ENCODE measurements at regions not wholly inside any gene's neighbourhood (a gene's known extent, or its start where the extent isn't known, plus 50 kb on each side); places are given as distances from the start of the nearest gene placed in this dataset.

DNA sequence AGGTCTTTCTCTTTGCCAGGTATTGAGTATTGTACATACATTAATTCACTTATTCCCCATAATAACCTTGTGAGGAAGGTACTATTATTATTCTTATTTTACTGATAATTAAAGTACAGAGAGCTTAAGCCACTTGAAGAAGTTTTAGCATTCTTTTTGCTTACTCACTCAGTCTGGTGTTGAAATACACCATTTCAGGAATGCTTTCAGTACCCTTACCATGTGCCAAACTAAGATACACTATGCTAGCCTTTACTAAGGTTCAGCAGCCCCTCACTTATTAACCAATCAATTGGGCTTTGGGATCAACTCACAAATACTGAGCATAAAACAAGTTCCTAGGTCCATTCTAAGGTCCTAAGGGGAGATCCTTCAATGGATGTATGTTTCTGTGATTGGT lies 179.0 kb upstream of the FGF13 start:
- no peak overlapping the region for H2AFZ ChIP-seq (ENCODE audit: low read depth, low read length, poor library complexity, severe bottlenecking)
- intact Hi-C loops (cut with micrococcal nuclease) = no loop called here
- H3K4me1 ChIP-seq (ENCODE audit: control insufficient read depth in 1 of 2, insufficient read depth in 2 of 2, low read length in 2 of 2) = no peaks in the 10 kb centered on the region
- H3K79me2 ChIP-seq (ENCODE audit: insufficient read depth, low read length) = no peaks in the 10 kb centered on the region
- no peak overlapping the region for H3K4me3 ChIP-seq (replicated peaks in 1 of 2; ENCODE audit: low read depth in 1 of 2, low read length in 2 of 2)
- ATAC-seq (no peak), DNase-seq (ENCODE audit: low read depth, low spot score) (no peak)
- no peak overlapping the region for H3K27ac ChIP-seq (ENCODE audit: low read depth, low read length)
- no peaks in the 10 kb centered on the region for H3K9me3 ChIP-seq (ENCODE audit: control insufficient read depth in 1 of 2, insufficient read depth in 1 of 2, low read depth in 1 of 2, low read length in 2 of 2)
- TF ChIP-seq EZH2 (IDR thresholded peaks at IDR 0.05) = no peak
- TF ChIP-seq SIN3A (IDR thresholded peaks at IDR 0.05; ENCODE audit: low read depth) = no peak
- no peak for TF ChIP-seq EZH2phosphoT487 (IDR thresholded peaks at IDR 0.05; ENCODE audit: borderline replicate concordance)
- no peak for TF ChIP-seq POLR2AphosphoS5 (IDR thresholded peaks at IDR 0.05; ENCODE audit: low read depth, low read length)
- no peak for TF ChIP-seq TCF7L2 (IDR thresholded peaks at IDR 0.05; ENCODE audit: borderline replicate concordance, extremely low read depth, insufficient read depth, insufficient read length)
- TF ChIP-seq REST (IDR thresholded peaks at IDR 0.05; ENCODE audit: low read depth) = no peak
- no peak for TF ChIP-seq RAD21 (IDR thresholded peaks at IDR 0.05; ENCODE audit: low read depth)
- TF ChIP-seq, protein P1, sequence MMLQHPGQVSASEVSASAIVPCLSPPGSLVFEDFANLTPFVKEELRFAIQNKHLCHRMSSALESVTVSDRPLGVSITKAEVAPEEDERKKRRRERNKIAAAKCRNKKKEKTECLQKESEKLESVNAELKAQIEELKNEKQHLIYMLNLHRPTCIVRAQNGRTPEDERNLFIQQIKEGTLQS (IDR thresholded peaks at IDR 0.05) = no peak
- TF ChIP-seq, protein P2, sequence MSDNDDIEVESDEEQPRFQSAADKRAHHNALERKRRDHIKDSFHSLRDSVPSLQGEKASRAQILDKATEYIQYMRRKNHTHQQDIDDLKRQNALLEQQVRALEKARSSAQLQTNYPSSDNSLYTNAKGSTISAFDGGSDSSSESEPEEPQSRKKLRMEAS (IDR thresholded peaks at IDR 0.05) = no peak
- no peak for TF ChIP-seq POLR2A (IDR thresholded peaks at IDR 0.05; ENCODE audit: borderline replicate concordance, extremely low read depth, insufficient read depth, insufficient read length)
- TF ChIP-seq CTCF (IDR thresholded peaks at IDR 0.05 in 2 of 3, conservative IDR thresholded peaks at IDR 0.05 in 1 of 3; ENCODE audit: borderline replicate concordance in 1 of 3, insufficient read depth in 1 of 3, low read depth in 2 of 3, low read length in 2 of 3) = no peak
- TF ChIP-seq ZFX (IDR thresholded peaks at IDR 0.05) = no peak
- no peak for TF ChIP-seq CEBPB (IDR thresholded peaks at IDR 0.05; ENCODE audit: low read depth)
- TF ChIP-seq ZNF274 (IDR thresholded peaks at IDR 0.05; ENCODE audit: low read depth, low read length) = no peak
- TF ChIP-seq JUND (IDR thresholded peaks at IDR 0.05) = no peak
- no peak for TF ChIP-seq CBX3 (IDR thresholded peaks at IDR 0.05; ENCODE audit: low read depth)
- TF ChIP-seq SRF (IDR thresholded peaks at IDR 0.05; ENCODE audit: low read depth) = no peak
- no peak for TF ChIP-seq SP1 (IDR thresholded peaks at IDR 0.05; ENCODE audit: low read depth)
- TF ChIP-seq EGR1 (IDR thresholded peaks at IDR 0.05; ENCODE audit: low read depth) = no peak
- H3K27me3 ChIP-seq (ENCODE audit: insufficient read depth, low read length) = no peaks in the 10 kb centered on the region
- BruUV-seq (replicated peaks) = no TSS peak
- ChIA-PET CTCF (no interaction called here), RAD21 (ENCODE audit: low non-redundant PET in 1 of 2, low total read pairs in 2 of 2, uncharacterized antibody in 2 of 2, unreplicated experiment in 2 of 2) (no interaction called here), POLR2A (no interaction called here)
- no peak overlapping the region for H3K4me2 ChIP-seq (ENCODE audit: low read length)
- no peak overlapping the region for H3K9ac ChIP-seq (ENCODE audit: low read length)
- no peaks in the 10 kb centered on the region for H3K9me2 ChIP-seq (ENCODE audit: insufficient read depth)
- no peaks in the 10 kb centered on the region for H4K20me1 ChIP-seq (ENCODE audit: insufficient read depth)
- H3K36me3 ChIP-seq (ENCODE audit: control insufficient read depth in 1 of 2, insufficient read depth in 2 of 2, low read length in 2 of 2) = no peaks in the 10 kb centered on the region

Data from HCT116 (cell line).